GM21381 (cell line): ENCODE measurements at regions not wholly inside any gene's neighbourhood (a gene's known extent, or its start where the extent isn't known, plus 50 kb on each side); places are given as distances from the start of the nearest gene placed in this dataset.

Experiments used
- ATAC-seq: cut with Tn5 transposase; IDR thresholded peaks from one replicate; pipeline ENCODE4 v1.9.1; 2021; ENCODE audit warnings: mild to moderate bottlenecking, moderate library complexity; ENCODE audit not compliant: unreplicated experiment

- ATAC-seq = no peak
These were observed 60.3 kb downstream of the DACT1 start for GRCh38 chr14:58697930-58698642.

GRCh38 chr14:58699681-58700205 lies 62.0 kb downstream of the DACT1 start:
- no peak for ATAC-seq

GRCh38 chr14:58701156-58701555 lies 63.4 kb downstream of the DACT1 start:
- ATAC-seq = no peak

- ATAC-seq = no peak
These were observed 63.8 kb downstream of the DACT1 start for GRCh38 chr14:58701604-58702003.

GRCh38 chr14:58702441-58703160 lies 64.8 kb downstream of the DACT1 start:
- ATAC-seq = no peak

GRCh38 chr14:58703161-58703506 lies 65.4 kb downstream of the DACT1 start:
- no peak for ATAC-seq

GRCh38 chr14:58705066-58705465 lies 67.3 kb downstream of the DACT1 start:
- ATAC-seq = no peak

GRCh38 chr14:58707949-58708348 lies 70.2 kb downstream of the DACT1 start:
- no peak for ATAC-seq

- no peak for ATAC-seq
These were observed 72.2 kb downstream of the DACT1 start for GRCh38 chr14:58709949-58710348.

- ATAC-seq = no peak
These were observed 73.6 kb downstream of the DACT1 start for GRCh38 chr14:58711382-58711781.

GRCh38 chr14:58712357-58712756 lies 74.6 kb downstream of the DACT1 start:
- ATAC-seq = no peak

- ATAC-seq = no peak
These were observed 75.9 kb downstream of the DACT1 start for GRCh38 chr14:58713677-58714076.

- ATAC-seq = no peak
These were observed 78.9 kb downstream of the DACT1 start for GRCh38 chr14:58716706-58717105.

- no peak for ATAC-seq
These were observed 79.4 kb downstream of the DACT1 start for GRCh38 chr14:58717211-58717610.

GRCh38 chr14:58717813-58718212 lies 80.1 kb downstream of the DACT1 start:
- no peak for ATAC-seq

GRCh38 chr14:58718226-58719205 lies 80.8 kb downstream of the DACT1 start:
- no peak for ATAC-seq

- ATAC-seq = no peak
These were observed 84.0 kb downstream of the DACT1 start for GRCh38 chr14:58721723-58722122.

- ATAC-seq = no peak
These were observed 84.7 kb downstream of the DACT1 start for GRCh38 chr14:58722441-58722840.

- ATAC-seq = no peak
These were observed 86.4 kb downstream of the DACT1 start for GRCh38 chr14:58724206-58724605.

- no peak for ATAC-seq
These were observed 86.9 kb downstream of the DACT1 start for GRCh38 chr14:58724702-58725101.

GRCh38 chr14:58725226-58725625 lies 87.5 kb downstream of the DACT1 start:
- no peak for ATAC-seq
